Heart left ventricle (tissue), 16 donors: ENCODE measurements at regions not wholly inside any gene's neighbourhood (a gene's known extent, or its start where the extent isn't known, plus 50 kb on each side); places are given as distances from the start of the nearest gene placed in this dataset.

Experiments used
- ATAC-seq, 4 donors: fragments of 200-7000 bp; cut with Tn5 transposase; one replicate each; pipeline ENCODE4 v1.9.1; 2020 to 2022; ENCODE audit warnings: moderate library complexity in 4 of 4, mild to moderate bottlenecking in 3 of 4, moderate number of reproducible peaks in 1 of 4
- DNase-seq, 5 donors: peaks; one replicate each; pipeline ENCODE4 v3.0.0-alpha.2; 2020
- H3K27ac ChIP-seq, 12 donors: fragments of 200-600 bp; sonication (generic) in 4 of 12; one replicate each; pipeline versions ENCODE4 v1.5.0 to v1.8.0; 2016 to 2022; ENCODE audit warnings: mild to moderate bottlenecking in 2 of 12
- H3K27me3 ChIP-seq, 9 donors: fragments of 200-600 bp; sonication (generic) in 2 of 9; one replicate each; pipeline versions ENCODE4 v1.5.1 to v1.8.0; 2016 to 2022; ENCODE audit warnings: mild to moderate bottlenecking in 3 of 9
- H3K36me3 ChIP-seq, 9 donors: fragments of 200-600 bp; sonication (generic) in 2 of 9; one replicate each; pipeline versions ENCODE4 v1.5.0 to v1.8.0; 2018 to 2022; ENCODE audit warnings: mild to moderate bottlenecking in 2 of 9
- H3K4me1 ChIP-seq, 12 donors: fragments of 200-600 bp; sonication (generic) in 4 of 12; one replicate each; pipeline versions ENCODE4 v1.5.0 to v1.8.0; 2016 to 2022; ENCODE audit warnings: mild to moderate bottlenecking in 3 of 12
- H3K4me3 ChIP-seq, 12 donors: fragments of 200-600 bp; sonication (generic) in 4 of 12; one replicate each; pipeline versions ENCODE4 v1.5.0 to v1.8.0; 2017 to 2022; ENCODE audit warnings: mild to moderate bottlenecking in 9 of 12, moderate library complexity in 4 of 12
- H3K9me3 ChIP-seq, 12 donors: fragments of 200-600 bp; sonication (generic) in 4 of 12; one replicate each; pipeline versions ENCODE4 v1.5.0 to v1.8.0; 2016 to 2022; ENCODE audit warnings: mild to moderate bottlenecking in 1 of 12
- CTCF ChIP-seq, 12 donors: fragments of 200-600 bp; sonication (generic) in 4 of 12; IDR thresholded peaks; one replicate each; pipeline versions ENCODE4 v1.5.0 to v1.8.0; 2018 to 2022; ENCODE audit warnings: antibody characterized with exemption in 12 of 12, mild to moderate bottlenecking in 5 of 12
- POLR2A ChIP-seq, 2 donors: fragments of 450-650 bp; IDR thresholded peaks; one replicate each; pipeline ENCODE4 v1.6.1; 2017; ENCODE audit warnings: antibody characterized with exemption in 2 of 2, mild to moderate bottlenecking in 2 of 2, moderate library complexity in 2 of 2
- WGBS, 4 donors: extraction: QIAGEN DNeasy Blood & Tissue Kit in 2 of 4; methylation state at CpG; one replicate each; pipeline versions ENCODE4 v1.1.5 to v1.1.7; 2013 to 2018; 5-methylcytosine and 5-hydroxymethylcytosine counted together
- intact Hi-C, 10 donors: fragments of 100-400 bp; cut with DNase I; formaldehyde crosslinking; loops; one replicate each; pipeline versions ENCODE4 v1.11.1 to v1.14.2; 2022
- donor health status: ischemic (EF 13 %, LVEDD 7.1; RV severe dilation, severe dysfunction).
- donor health status: healthy with polysubstance abuse.
- donor health status: DM: no; HTN: yes; CAD: no.
- donor health status: DM: no; HTN: no; CAD: no.
- donor health status: ischemic (EF 25% LVEDD 6.9; RV normal size, moderate dysfunction).
- donor health status: ischemic (EF 25% LVEDD 5.7; RV mildly dilated, moderate dysfunction).
- donor health status: healthy.
- donor health status: DM: yes; HTN: yes; CAD: no.
- donor health status: ischemic (EF 35%, LVEDD 5.7; RV mildly dilated, moderate dysfunction).
- donor health status: nonischemic (EF 11% LVEDD 7.7; RV severe dilation, severe dysfunction).
- donor health status: DM: yes; HTN: yes; CAD: no.
- donor health status: PGD.
- donor health status: ischemic (EF 29% LVEDD 5.4; RV normal size, mild dysfunction).
- donor health status: nonischemic (EF 23%, LVEDD 6.1; RV moderate dilation, normal function).

- intact Hi-C loops, result no loop called here
- Histone ChIP-seq H3K4me1 (no peaks in the 10 kb centered on the region), H3K4me3 (no peak overlapping the region), H3K27ac (no peak overlapping the region), H3K9me3 (no peaks in the 10 kb centered on the region), H3K36me3 (no peaks in the 10 kb centered on the region), H3K27me3 (no peaks in the 10 kb centered on the region)
- 85 to 91% (median 88%) methylated on average over 2 of the region's 2 CpGs for WGBS, 4 donors
- TF ChIP-seq POLR2A (IDR thresholded peaks at IDR 0.05) (no peak), CTCF (IDR thresholded peaks at IDR 0.05) (no peak)
- no peak for ATAC-seq
- no peak for DNase-seq
Measured at GRCh38 chr6:102216232-102216631, 822.7 kb downstream of the GRIK2 start.

- no peaks in the 10 kb centered on the region for H3K9me3 ChIP-seq
- ATAC-seq (no peak), DNase-seq (no peak)
- WGBS, 4 donors, result 78 to 82% (median 80%) methylated on average over 8 of the region's 8 CpGs
- no peaks in the 10 kb centered on the region for H3K27me3 ChIP-seq
- intact Hi-C loops, result no loop called here
- TF ChIP-seq CTCF (IDR thresholded peaks at IDR 0.05) (no peak), POLR2A (IDR thresholded peaks at IDR 0.05) (no peak)
- H3K4me3 ChIP-seq, result no peak overlapping the region
- H3K4me1 ChIP-seq, result no peaks in the 10 kb centered on the region
- H3K27ac ChIP-seq, result no peak overlapping the region
- no peaks in the 10 kb centered on the region for H3K36me3 ChIP-seq
Measured at GRCh38 chr6:102223942-102224341, 830.4 kb downstream of the GRIK2 start.

GRCh38 chr6:102229271-102229670 is 835.8 kb downstream of the GRIK2 start:
- Histone ChIP-seq H3K4me3 (no peak overlapping the region), H3K27me3 (no peaks in the 10 kb centered on the region), H3K4me1 (no peaks in the 10 kb centered on the region), H3K36me3 (no peaks in the 10 kb centered on the region), H3K9me3 (peaks cover 0 to 3% (median 0%) of the 10 kb centered on the region in 12 donors), H3K27ac (no peak overlapping the region)
- no peak for DNase-seq
- intact Hi-C loops, result no loop called here
- TF ChIP-seq CTCF (IDR thresholded peaks at IDR 0.05), result no peak
- TF ChIP-seq POLR2A (IDR thresholded peaks at IDR 0.05), result no peak
- 75 to 82% (median 77%) methylated on average over 1 of the region's 1 CpG for WGBS, 4 donors
- no peak for ATAC-seq
